ENCODE measurements at regions not wholly inside any gene's neighbourhood (a gene's known extent, or its start where the extent isn't known, plus 50 kb on each side); places are given as distances from the start of the nearest gene placed in this dataset.

DNA sequence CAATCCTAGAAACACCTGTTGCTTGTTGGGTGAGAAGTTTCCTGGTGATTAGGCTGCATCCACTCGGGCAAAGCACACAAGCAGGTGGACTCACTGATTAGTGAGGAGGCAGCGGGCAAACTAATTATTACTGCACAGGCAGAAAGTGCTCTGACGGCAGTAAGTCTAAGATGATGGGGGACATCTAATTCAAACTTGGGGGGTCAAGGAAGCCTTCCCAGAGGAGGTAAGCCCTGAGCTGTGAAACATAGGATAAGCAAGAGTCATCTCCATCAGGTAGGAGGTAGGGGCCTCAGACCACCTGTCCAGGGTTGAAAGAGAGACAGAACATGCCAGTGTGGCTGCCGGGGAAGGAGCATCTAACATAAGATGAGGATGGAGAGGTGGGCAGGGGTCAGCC lies 1578.4 kb upstream of the TMEM132C start:
- no peak for TF ChIP-seq EZH2phosphoT487 (IDR thresholded peaks at IDR 0.05; ENCODE audit: borderline replicate concordance, low read depth, low read length)
- TF ChIP-seq, protein P1, sequence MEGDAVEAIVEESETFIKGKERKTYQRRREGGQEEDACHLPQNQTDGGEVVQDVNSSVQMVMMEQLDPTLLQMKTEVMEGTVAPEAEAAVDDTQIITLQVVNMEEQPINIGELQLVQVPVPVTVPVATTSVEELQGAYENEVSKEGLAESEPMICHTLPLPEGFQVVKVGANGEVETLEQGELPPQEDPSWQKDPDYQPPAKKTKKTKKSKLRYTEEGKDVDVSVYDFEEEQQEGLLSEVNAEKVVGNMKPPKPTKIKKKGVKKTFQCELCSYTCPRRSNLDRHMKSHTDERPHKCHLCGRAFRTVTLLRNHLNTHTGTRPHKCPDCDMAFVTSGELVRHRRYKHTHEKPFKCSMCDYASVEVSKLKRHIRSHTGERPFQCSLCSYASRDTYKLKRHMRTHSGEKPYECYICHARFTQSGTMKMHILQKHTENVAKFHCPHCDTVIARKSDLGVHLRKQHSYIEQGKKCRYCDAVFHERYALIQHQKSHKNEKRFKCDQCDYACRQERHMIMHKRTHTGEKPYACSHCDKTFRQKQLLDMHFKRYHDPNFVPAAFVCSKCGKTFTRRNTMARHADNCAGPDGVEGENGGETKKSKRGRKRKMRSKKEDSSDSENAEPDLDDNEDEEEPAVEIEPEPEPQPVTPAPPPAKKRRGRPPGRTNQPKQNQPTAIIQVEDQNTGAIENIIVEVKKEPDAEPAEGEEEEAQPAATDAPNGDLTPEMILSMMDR (conservative IDR thresholded peaks at IDR 0.05; ENCODE audit: low read length): no peak
- ChIA-PET CTCF (ENCODE audit: unreplicated experiment) (no interaction called here), POLR2A (no interaction called here)
- intact Hi-C loops (cut with micrococcal nuclease; ENCODE audit: unreplicated experiment): no loop called here
- Histone ChIP-seq H3K9me3 (ENCODE audit: low read length) (no peaks in the 10 kb centered on the region), H3K4me3 (ENCODE audit: low read depth, low read length, poor library complexity, severe bottlenecking) (no peak overlapping the region), H4K20me1 (ENCODE audit: insufficient read depth, low read length) (no peaks in the 10 kb centered on the region), H3K79me2 (ENCODE audit: insufficient read depth, low read depth, low read length) (no peaks in the 10 kb centered on the region), H3K4me2 (ENCODE audit: low read length) (no peak overlapping the region), H3K36me3 (ENCODE audit: insufficient read depth, low read length) (no peaks in the 10 kb centered on the region), H2AFZ (ENCODE audit: low read length) (no peak overlapping the region), H3K4me1 (ENCODE audit: insufficient read depth, low read length, poor library complexity, severe bottlenecking) (no peaks in the 10 kb centered on the region), H3K9me2 (ENCODE audit: insufficient read depth, low read length) (no peaks in the 10 kb centered on the region), H3K27ac (ENCODE audit: low read depth, low read length, poor library complexity, severe bottlenecking) (no peak overlapping the region)
- BruUV-seq (replicated peaks): no TSS peak
- no peak for DNase-seq (ENCODE audit: low spot score)

DNA sequence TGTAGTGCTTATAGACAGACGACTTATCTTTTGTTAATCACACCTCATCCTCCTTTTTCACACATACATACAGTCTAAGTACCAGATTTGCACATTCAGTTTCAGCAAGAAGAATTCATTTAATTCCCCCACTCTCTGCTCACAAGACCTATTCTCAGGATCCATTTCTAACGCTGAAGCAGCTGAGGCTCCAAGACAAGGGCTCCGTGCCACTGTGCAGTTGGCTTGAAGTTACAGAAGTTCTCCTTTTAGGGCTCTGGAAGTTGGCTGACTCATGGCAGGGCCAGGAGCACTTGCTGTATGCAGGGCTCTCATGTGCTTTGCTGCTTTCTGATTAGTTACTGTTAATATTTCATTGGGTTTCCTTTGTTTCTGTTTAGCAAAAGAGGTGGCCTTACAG lies 1566.9 kb upstream of the TMEM132C start:
- no peaks in the 10 kb centered on the region for H3K79me2 ChIP-seq (ENCODE audit: insufficient read depth, low read depth, low read length)
- CTCF ChIA-PET (ENCODE audit: unreplicated experiment): no interaction called here
- POLR2A ChIA-PET: no interaction called here

DNA sequence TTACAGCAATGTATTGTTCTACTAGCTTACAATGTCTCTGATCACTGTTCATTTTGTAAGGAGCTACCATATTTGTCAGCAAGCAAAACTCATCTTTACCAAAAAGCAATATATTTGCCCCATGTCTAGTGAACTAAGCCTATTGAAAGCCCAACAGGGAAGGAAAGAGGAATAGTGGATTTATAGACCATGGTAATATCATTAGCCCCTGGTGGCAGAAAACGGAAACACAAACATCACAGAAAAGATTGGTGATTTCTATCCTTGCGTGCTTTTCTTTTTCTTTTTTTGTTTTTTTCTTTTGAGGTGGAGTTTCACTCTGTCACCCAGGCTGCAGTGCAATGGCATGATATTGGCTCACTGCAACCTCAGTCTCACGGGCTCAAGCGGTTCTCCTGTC lies 1562.4 kb upstream of the TMEM132C start:
- H3K4me1 ChIP-seq (ENCODE audit: insufficient read depth, low read length, poor library complexity, severe bottlenecking): no peaks in the 10 kb centered on the region
- no peaks in the 10 kb centered on the region for H3K9me3 ChIP-seq (ENCODE audit: low read length)
- no peaks in the 10 kb centered on the region for H3K9me2 ChIP-seq (ENCODE audit: insufficient read depth, low read length)
- no peak overlapping the region for H3K4me3 ChIP-seq (ENCODE audit: low read depth, low read length, poor library complexity, severe bottlenecking)
- no peaks in the 10 kb centered on the region for H3K79me2 ChIP-seq (ENCODE audit: insufficient read depth, low read depth, low read length)
- DNase-seq (ENCODE audit: low spot score): no peak
- no peak overlapping the region for H2AFZ ChIP-seq (ENCODE audit: low read length)
- H3K4me2 ChIP-seq (ENCODE audit: low read length): no peak overlapping the region
- ChIA-PET CTCF (ENCODE audit: unreplicated experiment) (no interaction called here), POLR2A (interaction anchor here (1.0 kb wide), 1 partner anchor 14 kb away, joined by 3 read pairs; no protein-coding TSS in a partner anchor)
- H4K20me1 ChIP-seq (ENCODE audit: insufficient read depth, low read length): no peaks in the 10 kb centered on the region
- BruUV-seq (replicated peaks): no TSS peak
- H3K27ac ChIP-seq (ENCODE audit: low read depth, low read length, poor library complexity, severe bottlenecking): no peak overlapping the region
- intact Hi-C loops (cut with micrococcal nuclease; ENCODE audit: unreplicated experiment): no loop called here
- TF ChIP-seq, protein P1 (conservative IDR thresholded peaks at IDR 0.05; ENCODE audit: low read length): peak; percentile 53
- no peak for TF ChIP-seq EZH2phosphoT487 (IDR thresholded peaks at IDR 0.05; ENCODE audit: borderline replicate concordance, low read depth, low read length)
- H3K36me3 ChIP-seq (ENCODE audit: insufficient read depth, low read length): no peaks in the 10 kb centered on the region

More for the DNA sequence above, 1566.9 kb upstream of the TMEM132C start:
- no peaks in the 10 kb centered on the region for H4K20me1 ChIP-seq (ENCODE audit: insufficient read depth, low read length)
- no peak overlapping the region for H3K27ac ChIP-seq (ENCODE audit: low read depth, low read length, poor library complexity, severe bottlenecking)
- H3K9me2 ChIP-seq (ENCODE audit: insufficient read depth, low read length): no peaks in the 10 kb centered on the region
- no peak overlapping the region for H3K4me3 ChIP-seq (ENCODE audit: low read depth, low read length, poor library complexity, severe bottlenecking)
- intact Hi-C loops (cut with micrococcal nuclease; ENCODE audit: unreplicated experiment): no loop called here
- H3K4me2 ChIP-seq (ENCODE audit: low read length): no peak overlapping the region
- H2AFZ ChIP-seq (ENCODE audit: low read length): no peak overlapping the region
- TF ChIP-seq EZH2phosphoT487 (IDR thresholded peaks at IDR 0.05; ENCODE audit: borderline replicate concordance, low read depth, low read length): no peak
- TF ChIP-seq, protein P1 (conservative IDR thresholded peaks at IDR 0.05; ENCODE audit: low read length): no peak
- H3K4me1 ChIP-seq (ENCODE audit: insufficient read depth, low read length, poor library complexity, severe bottlenecking): no peaks in the 10 kb centered on the region
- DNase-seq (ENCODE audit: low spot score): no peak
- H3K9me3 ChIP-seq (ENCODE audit: low read length): no peaks in the 10 kb centered on the region
- BruUV-seq (replicated peaks): no TSS peak
- no peaks in the 10 kb centered on the region for H3K36me3 ChIP-seq (ENCODE audit: insufficient read depth, low read length)
